ENCODE measurements at regions not wholly inside any gene's neighbourhood (a gene's known extent, or its start where the extent isn't known, plus 50 kb on each side); places are given as distances from the start of the nearest gene placed in this dataset.

DNA sequence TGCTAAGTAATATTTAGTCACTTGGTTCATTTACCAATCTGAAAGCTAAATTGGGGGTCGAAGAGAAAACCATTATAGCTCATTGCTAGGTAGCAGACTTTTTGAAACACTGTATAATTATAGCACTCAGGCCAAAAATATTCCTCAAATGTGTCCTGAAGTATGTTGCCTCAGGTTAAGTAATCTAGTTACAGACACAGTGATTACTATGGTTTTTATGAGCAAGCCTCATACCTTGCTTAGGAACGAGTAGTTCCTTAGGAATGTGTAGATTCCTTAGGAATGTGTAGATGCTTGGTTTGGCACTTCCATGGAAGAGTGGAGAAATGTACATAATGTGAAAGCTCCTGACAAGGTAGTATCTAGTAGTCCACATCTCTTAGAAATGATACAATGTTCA lies 387.5 kb downstream of the LMO7 start:
- intact Hi-C loops (cut with micrococcal nuclease): no loop called here

- intact Hi-C loops (cut with micrococcal nuclease): no loop called here
Measured at GRCh38 chr13:76020421-76020955, 384.4 kb downstream of the LMO7 start.

- intact Hi-C loops (cut with micrococcal nuclease): no loop called here
Measured at GRCh38 chr13:76019421-76020044, 383.4 kb downstream of the LMO7 start.

DNA sequence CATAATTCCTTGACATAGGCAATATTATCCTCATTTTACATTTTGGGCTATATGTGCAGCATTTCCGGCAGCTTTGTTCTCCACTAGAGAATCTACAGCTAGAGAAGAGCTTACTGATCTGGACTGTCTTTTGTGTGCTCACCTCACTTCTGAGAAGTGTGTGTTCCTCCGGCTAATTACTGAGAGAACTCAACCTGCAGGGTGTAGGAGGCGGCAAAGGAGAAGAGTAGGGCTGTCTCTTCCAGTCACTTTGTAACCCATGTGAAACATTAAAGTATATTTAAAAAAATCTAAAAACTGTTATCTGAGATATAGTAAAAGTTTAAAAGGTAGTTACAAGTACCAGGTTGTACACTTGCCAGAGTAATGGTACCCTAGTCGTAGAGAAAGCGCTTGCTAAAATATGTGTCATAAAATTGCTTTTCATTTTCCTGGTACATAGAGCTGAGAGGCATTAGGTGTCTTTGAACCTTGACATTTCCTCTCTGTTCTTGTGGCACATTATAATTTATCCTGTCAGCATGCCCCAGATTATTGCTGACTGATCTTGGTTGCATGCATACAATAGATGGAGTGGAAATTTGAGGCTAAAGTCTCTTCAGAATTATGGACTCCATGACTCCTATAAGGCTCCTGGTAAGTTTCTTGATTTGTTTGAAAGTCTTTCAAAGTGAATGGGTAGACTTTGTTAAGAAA lies 381.9 kb downstream of the LMO7 start:
- intact Hi-C loops (cut with micrococcal nuclease): loop anchor here (1.0 kb wide), 1 partner anchor 142 kb away; no protein-coding TSS in a partner anchor

DNA sequence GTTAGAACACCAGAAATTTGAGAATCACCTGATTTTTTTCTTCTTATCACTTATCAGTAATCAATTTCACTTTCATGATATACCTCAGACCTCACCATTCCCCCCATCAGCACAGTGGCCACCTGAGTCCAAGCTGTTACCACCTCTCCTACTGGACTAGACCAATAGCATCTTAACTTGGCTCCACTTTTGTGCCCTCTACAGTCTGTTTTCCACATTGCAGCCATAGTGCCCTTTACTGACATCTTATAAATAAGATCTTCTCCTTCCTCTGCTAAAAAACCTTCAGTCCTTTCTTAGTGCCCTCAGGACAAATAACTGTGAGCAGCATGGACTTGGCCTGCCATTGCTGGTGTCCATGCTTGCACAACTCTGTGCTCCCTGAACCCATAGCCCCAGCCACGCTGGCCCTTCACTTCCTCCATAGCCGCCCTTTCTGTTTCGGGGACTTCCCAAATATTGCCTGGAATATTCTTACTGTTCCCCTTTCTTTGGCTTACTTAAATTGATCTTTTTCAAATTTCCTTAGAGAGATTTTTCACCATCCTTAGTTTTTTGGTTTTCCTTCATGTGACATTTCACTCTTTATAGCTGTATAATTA lies 380.8 kb downstream of the LMO7 start:
- intact Hi-C loops (cut with micrococcal nuclease): loop anchor here (1.0 kb wide), 3 partner anchors 141 to 322 kb away; no protein-coding TSS in a partner anchor

DNA sequence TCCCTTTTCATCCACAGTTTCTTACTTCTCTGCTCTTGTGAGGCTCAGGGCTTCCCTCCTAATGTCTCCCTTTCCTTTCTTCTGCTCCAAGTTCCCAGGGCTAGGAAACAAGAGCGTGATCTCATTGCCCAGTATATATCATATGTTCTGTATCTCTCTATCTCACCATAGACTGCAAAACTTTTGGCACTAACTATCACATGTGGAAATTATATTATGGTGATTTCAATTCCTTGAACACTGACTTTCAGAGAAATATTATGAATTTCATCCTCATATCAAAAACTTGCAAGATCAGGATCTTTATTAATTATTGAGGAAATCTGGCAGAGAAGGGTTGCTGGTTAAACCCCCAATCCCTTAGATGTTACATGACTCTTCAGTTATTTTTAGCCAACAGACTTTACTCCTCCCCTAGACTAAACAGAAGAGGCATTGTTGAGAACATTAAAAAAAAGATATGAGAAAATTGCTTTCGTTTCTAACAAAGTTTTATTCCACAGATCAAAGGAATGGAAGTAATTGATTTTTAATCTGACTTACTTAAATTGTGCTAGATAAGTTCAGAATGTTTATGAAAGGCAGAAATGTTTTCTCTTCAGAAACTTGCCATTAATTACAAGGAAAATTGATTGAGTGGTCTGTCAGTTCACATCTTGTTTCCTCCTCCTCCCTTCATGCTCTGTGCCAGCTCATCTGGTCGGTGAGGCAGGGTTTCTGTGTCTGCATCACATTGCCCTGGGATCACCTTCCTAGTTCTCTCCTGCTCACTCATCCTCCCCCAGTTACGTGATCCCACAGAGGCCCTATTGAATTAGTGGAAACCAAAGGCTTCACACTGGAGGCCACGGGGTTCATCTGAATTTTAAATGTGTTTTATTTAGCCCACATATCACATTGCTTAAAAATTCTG lies 378.5 kb downstream of the LMO7 start:
- intact Hi-C loops (cut with micrococcal nuclease): no loop called here

DNA sequence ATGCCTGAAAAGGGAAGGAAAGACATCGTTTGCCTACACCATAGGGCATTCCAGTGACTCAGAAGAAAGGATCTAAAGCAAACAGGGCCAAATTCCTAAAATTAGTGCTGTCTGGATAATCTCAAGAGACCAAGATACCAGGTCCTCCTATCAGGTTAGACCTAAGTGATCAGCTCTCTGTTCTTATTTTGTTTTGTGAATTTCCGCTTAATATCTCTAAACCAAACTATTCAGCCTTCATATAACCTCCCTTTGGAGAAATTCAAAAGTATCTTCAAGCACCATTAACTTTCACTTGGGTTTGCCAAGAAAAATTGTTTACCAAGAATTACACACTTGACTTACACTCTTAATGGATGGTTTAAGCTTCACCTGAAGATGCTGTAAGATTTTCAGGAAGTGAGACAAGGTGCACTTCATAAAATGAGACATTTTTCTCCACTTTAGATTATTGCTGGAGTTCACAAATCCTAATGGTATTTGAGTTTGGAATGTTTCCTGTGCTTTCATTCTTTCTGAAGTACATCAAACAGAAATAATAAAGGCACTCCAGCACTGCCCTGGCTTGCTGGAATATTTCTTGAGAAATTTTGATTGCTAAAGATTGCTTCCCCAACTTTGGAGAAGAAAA lies 376.1 kb downstream of the LMO7 start:
- intact Hi-C loops (cut with micrococcal nuclease): no loop called here

GRCh38 chr13:76009267-76009890 lies 373.2 kb downstream of the LMO7 start:
- intact Hi-C loops (cut with micrococcal nuclease): no loop called here

DNA sequence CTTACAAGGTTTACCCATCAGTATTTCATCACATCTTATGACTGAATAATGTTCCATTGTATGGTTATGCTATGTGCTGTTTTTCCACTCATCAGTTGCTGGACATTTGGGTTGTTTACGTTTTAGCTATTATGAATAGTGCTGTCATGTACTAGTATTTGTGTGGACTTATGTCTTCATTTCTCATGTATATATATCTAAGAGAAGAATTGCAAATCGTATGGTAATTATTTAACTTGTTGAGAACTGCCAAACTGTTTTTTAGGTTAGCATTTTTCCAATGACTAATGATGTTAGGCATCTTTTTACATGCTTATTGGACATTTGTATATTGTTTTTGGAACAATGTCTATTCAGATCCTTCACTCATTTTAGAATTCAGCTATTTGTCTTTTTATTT lies 368.3 kb downstream of the LMO7 start:
- intact Hi-C loops (cut with micrococcal nuclease): no loop called here

DNA sequence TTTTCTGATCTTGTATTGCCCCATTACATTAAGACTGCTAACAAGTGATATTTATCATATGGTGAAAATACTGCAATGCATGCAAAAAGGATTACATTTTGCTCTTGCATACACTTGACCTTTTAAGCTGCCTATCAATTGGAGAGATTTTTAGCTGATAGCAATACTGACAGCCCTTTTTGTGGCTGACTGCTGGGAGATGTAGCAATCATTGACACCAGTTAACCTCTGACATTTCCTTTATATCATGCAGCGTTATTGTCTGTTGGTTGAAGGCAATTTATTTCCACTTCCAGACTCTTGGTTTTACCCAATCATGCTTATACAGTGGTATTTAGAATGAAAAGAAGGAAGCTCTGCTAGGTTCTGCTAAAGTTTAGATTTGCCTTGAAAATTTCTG lies 364.0 kb downstream of the LMO7 start:
- intact Hi-C loops (cut with micrococcal nuclease): no loop called here

GRCh38 chr13:75996582-75996981 lies 360.5 kb downstream of the LMO7 start:
- intact Hi-C loops (cut with micrococcal nuclease): no loop called here

DNA sequence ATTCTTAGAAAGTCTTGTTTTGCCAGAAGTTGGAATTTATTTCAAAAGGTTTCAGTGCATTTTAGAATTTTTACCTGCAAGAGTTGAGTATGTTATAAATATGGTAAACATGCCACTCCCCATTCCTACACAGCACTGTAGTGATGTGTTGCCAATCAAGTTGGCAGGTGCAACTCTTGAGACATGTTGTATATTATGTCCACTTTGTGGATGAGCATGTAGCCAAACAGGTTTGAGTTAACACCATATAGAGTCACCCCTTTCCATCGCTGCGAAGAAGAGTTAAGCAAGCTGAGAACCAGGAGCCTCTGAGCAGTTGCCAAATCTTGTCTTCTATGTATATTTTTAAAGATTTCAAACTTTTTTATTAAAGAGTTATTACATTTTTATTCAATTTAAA lies 359.8 kb downstream of the LMO7 start:
- intact Hi-C loops (cut with micrococcal nuclease): no loop called here

GRCh38 chr13:75993823-75994222 lies 357.7 kb downstream of the LMO7 start:
- intact Hi-C loops (cut with micrococcal nuclease): no loop called here

DNA sequence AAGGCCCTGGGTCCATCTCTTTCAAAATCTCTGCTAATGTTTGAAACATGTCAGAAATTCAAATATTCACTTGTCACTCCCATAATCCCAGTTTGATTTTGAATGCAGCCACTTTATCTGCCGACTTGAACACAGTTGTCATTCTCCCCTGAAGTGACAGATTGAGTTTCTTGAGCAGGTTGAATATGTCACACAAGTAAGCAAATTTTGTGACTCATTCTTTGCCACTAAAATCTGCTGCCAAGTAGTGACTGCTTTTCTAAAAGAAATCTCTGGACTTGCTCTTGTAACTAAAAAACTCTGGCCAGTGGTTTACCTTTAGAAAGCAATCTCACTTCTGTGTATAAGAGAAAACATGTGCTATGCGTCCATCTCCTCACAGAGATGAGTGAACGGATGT lies 357.1 kb downstream of the LMO7 start:
- intact Hi-C loops (cut with micrococcal nuclease): no loop called here

DNA sequence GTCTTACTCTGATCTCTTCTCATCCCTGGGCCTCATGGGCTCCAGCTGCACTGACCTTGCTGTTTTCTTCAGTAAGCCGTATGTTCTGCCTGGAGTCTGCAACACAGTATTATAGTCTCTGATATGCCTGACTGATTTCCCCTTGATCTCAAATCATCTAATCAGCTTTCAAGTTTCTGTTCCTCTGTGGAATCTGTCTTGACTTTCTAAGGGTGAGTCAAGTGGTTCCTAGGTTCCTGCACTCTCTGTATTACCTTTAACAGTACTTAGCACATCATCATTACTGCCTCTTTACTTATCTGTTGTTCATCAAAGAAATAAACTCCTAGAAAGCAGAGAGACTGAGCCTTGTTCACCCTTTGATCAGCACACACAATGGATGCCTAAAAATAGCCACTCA lies 350.7 kb downstream of the LMO7 start:
- intact Hi-C loops (cut with micrococcal nuclease): no loop called here

- intact Hi-C loops (cut with micrococcal nuclease): no loop called here
Measured at GRCh38 chr13:75985132-75985531, 349.0 kb downstream of the LMO7 start.

GRCh38 chr13:75978818-75979217 lies 342.7 kb downstream of the LMO7 start:
- intact Hi-C loops (cut with micrococcal nuclease): no loop called here

DNA sequence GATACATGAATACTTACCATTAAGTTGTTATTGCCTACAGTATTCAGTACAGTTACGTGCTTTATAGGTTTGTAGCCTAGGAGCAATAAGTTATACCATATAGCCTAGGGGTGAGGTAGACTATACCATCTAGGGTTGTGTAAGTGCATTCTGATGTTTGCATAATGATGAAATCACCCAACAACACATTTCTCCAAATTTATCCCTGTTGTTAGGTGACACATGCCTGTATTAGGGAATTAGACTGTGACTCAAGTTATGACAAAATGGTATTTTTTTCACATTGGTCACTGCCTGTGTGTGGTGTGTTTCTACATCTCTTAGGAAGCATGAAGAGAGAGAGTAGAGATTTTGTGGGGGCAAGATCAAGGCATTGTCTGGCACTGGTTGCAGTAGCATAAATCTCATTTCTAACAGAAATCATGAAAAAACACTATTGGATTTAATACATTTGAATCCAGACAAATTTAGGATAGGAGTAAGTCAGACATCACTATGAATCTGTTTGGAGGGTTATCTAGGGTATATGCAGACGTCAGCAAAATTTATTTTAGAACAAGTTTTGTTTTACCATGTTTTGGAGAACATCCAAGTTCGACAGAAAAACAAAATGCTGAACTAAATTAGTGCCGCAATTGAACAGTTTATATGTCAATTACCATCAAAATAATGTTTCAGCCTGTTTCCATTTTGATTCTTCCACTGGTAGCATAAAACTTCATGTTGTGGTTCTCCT lies 332.1 kb downstream of the LMO7 start:
- intact Hi-C loops (cut with micrococcal nuclease): no loop called here

DNA sequence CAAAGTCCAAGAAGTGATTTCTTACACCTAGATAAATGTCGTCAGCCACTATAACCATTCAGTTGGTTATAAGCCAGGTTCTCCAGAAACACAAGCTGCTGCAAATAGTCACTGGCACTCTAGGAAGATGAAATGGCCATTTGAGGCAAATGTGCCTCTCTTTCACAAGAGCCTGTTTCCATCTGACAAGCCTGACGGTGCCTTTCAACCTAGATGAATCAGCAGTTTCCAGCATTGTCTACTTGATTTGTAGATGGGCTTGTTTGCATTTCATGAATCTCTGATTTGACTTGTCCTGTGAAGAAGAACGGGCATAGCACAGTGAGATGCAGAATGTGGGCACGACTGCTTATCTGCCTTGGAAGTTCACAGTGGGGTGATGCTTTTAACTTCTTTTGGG lies 327.2 kb downstream of the LMO7 start:
- intact Hi-C loops (cut with micrococcal nuclease): no loop called here

GRCh38 chr13:75961911-75962310 lies 325.8 kb downstream of the LMO7 start:
- intact Hi-C loops (cut with micrococcal nuclease): no loop called here

All from T-helper 1 cell treated with Interleukin-12 subunit alpha and Interleukin-12 subunit beta and Interleukin-4 antibody, amounts not matched to agents 30 ng/mL and 1 ng/mL, for 36 hours (primary cell).